ENCODE measurements at regions not wholly inside any gene's neighbourhood (a gene's known extent, or its start where the extent isn't known, plus 50 kb on each side); places are given as distances from the start of the nearest gene placed in this dataset.
A peak's percentile ranks its signal among the peaks of the same experiment; 100 is the strongest.

GRCh38 chr6:44701637-44702101, 314.2 kb downstream of the CDC5L start:
- DNase-seq (ENCODE audit: extremely low read depth, low read depth, low spot score) = no peak

GRCh38 chr6:44702292-44702691, 314.8 kb downstream of the CDC5L start:
- no peak for DNase-seq (ENCODE audit: extremely low read depth, low read depth, low spot score)

DNA sequence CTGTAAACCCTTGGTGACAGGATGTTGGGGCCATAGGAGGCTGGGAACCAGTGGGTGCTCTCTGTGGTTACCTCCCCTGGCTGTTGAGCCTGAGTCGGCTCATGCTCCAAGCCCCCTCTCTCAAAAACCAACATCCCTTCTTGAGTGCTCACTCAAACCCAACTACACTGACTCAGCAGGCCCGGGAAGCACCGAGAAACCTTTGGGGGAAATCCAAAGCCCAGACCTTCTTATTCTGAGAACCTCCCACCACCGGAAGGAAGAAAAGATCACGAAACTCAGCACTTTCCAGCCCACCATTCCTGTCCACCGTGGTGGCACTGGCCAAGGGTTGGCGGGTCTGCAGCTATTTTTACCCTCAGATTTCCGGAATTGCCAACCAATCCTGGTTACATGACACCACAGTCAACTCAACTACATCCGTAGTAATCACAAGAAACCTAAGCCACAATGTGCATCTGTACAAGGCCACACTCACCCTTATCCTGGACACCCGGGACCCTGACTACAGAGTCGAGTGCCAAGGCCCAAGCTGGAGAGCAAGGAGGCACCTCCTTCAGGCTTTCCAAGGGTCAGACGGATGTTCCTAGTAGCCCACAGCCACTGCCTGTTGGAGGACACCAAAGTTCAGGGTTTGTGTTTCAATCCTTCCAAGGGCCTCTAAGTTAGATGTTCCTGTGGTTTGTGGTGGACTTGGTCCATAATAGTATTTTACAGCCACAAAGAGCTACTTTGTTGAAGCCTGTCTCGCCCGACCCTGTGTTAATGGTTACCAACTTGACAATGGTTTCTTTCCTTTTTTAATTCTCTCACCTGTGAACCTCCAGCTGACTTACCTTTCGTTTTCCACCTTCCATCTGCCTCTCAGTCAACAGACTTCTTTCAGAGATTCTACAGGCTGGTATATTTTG, 317.0 kb downstream of the CDC5L start:
- DNase-seq (ENCODE audit: extremely low read depth, low read depth, low spot score) = no peak

DNA sequence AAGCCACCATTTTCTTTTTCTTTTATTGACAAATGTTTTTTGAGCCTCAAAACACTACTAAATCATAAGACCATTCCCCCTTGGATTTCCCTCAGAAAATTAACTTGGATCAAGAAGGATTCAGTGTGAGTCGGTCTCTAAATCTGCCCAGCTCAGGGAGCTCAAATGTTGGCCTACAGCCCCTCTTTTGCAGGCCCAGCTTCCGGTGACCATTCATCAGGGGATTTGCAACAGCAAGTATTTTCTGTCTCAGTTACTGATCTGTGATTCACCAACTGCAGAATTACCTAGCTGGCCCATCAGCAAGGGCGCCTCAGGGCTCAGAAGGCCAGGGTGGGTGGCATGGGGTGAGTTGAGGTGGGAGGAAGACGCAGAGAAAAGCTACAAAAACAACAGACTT, 318.1 kb downstream of the CDC5L start:
- no peak for DNase-seq (ENCODE audit: extremely low read depth, low read depth, low spot score)

- no peak for DNase-seq (ENCODE audit: extremely low read depth, low read depth, low spot score)
These were observed 318.5 kb downstream of the CDC5L start for GRCh38 chr6:44706011-44706410.

DNA sequence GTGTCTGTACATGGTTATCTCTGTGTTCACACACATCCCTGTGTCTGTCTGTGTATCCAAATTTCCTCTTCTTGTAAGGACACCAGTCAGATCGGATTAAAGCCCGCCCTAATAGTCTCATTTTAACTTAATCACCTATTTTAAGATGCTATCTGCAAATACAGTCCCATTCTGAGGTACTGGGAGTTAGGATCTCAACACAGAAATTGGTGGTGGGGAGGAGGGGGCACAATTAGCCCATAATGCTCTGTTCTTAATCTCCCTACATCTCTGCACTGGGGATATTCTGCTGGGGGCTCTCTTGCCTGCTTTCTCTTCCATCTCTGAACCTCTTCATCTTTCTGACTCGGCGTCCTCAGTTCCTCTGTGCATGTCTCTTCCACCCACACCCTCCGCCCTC, 320.7 kb downstream of the CDC5L start:
- no peak for DNase-seq (ENCODE audit: extremely low read depth, low read depth, low spot score)

DNA sequence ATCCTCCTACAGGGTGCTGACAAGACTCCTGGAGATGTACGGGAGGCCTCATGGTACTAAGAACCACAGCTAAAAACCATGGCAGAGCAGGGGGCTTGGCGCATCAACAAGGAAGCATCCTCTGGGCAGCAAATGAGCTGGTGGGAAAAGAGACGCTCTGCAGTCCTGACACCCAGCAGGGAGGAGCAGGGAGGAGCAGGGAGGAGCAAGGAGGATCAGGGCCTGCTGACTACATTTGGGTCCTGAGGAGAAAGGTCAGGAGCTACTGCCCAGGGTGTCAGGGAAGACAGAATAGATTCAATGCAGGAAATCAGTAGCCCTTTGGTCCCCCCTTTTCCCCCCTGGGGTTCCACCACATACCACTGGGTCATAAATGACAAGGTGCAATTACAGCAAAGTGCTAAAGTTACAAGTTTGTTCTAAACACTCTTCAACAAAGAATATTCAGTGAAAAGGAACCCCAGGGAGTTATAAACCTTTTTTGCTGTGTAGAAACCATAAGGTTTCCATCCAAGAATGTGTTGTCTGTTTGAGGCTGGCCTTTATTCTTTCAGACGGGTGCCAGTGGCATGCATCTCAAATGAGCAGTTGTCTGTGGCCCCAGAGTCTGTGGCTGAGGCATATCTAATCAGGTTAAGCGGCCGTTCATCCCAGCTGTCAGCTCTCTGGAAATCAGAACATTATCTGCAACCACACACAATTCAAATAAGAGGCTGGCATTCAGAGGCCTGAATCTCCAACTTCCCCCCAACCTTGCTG, 325.0 kb downstream of the CDC5L start:
- no peak for DNase-seq (ENCODE audit: extremely low read depth, low read depth, low spot score)

DNA sequence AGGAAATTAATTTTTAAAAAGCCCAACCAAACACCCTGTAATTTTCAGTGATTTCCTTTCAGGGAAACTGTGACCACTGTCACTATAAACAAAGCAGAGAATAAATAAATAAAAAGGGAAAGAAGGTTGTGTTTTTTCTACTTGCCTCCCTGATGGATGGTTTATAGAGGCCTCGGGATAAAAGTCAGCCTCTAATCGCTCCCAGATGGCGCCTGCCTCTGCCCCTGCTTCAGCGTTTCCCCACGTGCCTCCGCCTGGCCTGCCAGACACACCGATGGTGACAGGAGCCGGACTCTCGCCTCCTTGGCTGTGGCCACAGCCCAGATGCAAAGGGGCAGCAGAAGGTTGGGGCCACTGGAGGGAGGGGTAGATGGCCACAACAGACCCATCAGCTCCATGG, 327.7 kb downstream of the CDC5L start:
- DNase-seq (ENCODE audit: extremely low read depth, low read depth, low spot score) = no peak

DNA sequence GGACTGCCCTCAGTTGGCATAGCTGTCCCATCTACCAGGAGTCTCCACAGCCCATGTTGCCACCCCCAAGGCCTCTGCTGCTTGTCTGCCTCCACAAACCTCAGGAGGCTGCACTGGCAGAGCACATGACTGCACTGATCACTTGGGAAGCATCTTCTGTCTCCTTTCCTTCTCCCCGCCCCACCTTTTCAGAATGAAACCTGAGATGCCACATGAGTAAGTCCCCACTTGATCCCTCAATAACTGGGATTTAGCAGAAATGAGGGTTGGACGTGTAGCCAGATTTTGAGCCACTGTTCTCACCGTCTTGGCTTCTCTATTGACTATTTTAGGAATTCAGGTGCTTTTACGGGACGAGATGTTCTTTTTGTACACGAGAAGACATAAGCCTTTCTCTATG, 328.4 kb downstream of the CDC5L start:
- DNase-seq (ENCODE audit: extremely low read depth, low read depth, low spot score) = no peak

DNA sequence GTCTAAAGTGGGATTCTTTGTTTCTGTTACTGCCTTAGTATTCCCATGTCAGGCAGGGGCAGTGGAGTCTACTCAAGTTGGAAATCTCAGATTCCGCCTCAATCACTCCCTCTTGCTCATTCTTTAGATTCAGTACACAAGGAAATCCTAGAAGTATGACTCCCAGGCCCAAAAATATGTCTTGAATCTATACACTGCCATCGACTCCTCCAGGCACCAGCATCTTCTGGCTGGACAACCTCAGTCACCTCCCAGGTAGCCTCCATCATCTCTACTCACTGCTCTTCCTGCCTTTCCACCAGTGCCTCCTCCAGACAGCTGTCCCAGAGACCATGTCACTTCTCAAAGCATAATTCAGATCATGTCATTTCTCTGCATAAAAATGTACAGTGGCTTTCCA, 329.9 kb downstream of the CDC5L start:
- no peak for DNase-seq (ENCODE audit: extremely low read depth, low read depth, low spot score)

DNA sequence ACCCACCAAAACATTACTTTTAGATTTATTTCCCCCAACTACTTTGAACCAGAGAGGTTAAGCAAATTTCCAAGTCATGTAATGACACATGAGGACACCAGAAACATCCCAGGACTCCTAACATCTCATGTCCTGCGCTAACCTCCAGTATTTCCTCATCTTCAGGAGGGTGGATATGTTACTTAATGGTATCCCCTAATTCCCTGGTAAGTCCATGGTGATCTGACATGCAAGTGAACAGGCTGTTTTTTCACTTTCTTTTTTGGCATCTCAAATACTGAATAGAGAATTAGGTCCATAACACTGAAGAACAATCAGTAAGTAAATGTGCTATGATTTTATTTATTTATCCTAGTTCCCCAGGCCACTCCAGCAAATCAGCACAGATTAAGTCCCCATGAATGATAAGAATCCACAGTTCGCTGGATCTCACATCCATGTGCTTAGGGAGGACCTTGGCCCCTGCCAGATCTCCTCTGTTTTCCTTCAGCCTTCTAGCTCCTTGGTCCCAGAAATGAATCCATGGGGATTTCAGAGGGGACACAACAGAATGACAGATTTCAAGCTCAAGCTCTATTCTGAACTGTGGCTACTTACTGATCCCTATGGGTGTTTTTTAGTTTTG, 334.6 kb downstream of the CDC5L start:
- DNase-seq (ENCODE audit: extremely low read depth, low read depth, low spot score) = no peak

GRCh38 chr6:44722736-44723135, 335.2 kb downstream of the CDC5L start:
- no peak for DNase-seq (ENCODE audit: extremely low read depth, low read depth, low spot score)

GRCh38 chr6:44723439-44724197, 336.1 kb downstream of the CDC5L start:
- DNase-seq (ENCODE audit: extremely low read depth, low read depth, low spot score) = no peak

DNA sequence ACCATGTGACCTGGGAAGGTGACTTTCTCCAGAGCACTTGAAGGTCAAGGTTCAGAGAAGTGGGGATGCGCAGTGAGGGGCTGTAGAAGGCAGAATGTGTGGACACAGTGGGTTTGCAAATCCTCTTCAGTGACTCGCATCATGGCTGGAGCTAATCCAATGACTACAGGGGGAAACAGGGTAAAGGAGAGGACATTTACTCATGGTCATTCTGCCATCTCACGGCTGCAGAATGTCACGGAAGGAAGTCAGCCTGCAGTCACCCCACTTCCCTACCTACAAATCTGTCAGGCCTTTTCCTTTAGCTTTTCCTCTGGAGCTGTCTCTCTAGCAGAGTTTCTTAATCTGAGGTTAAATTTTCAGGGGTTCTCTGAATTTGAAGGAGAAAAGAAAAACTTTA, 337.6 kb downstream of the CDC5L start:
- peak; percentile 7 for DNase-seq (ENCODE audit: extremely low read depth, low read depth, low spot score)

- DNase-seq (ENCODE audit: extremely low read depth, low read depth, low spot score) = no peak
These were observed 340.4 kb downstream of the CDC5L start for GRCh38 chr6:44727651-44728630.

DNA sequence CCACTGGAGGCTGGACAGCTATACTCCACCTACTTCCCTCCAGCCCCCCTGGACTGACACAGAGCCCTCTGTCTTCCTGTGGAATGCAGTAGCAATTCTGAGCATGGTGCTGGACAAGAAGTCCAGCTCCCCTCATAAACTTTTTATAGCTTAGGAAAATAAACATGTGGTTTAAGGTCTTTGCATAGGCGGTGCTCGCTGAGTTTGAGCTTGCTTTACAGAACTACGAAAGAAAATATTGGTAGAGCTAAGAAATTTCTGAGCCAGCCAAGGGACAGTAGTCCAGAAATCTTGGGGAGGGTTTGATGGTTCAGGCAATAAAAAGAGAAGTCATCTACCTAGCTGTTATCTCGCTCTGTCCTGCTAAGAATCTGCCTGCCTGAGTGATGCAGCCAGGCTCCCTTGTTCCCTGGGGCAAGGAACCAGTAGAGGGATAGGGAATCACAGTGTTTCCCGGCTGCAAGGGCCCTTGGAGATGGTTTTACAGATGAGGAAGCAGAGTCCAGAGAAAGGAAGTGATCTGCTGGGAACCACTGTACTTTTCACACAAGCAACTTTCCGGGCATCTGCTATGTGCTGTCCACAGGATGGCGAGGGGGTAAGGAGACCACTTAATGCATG, 343.4 kb downstream of the CDC5L start:
- DNase-seq (ENCODE audit: extremely low read depth, low read depth, low spot score) = no peak

DNA sequence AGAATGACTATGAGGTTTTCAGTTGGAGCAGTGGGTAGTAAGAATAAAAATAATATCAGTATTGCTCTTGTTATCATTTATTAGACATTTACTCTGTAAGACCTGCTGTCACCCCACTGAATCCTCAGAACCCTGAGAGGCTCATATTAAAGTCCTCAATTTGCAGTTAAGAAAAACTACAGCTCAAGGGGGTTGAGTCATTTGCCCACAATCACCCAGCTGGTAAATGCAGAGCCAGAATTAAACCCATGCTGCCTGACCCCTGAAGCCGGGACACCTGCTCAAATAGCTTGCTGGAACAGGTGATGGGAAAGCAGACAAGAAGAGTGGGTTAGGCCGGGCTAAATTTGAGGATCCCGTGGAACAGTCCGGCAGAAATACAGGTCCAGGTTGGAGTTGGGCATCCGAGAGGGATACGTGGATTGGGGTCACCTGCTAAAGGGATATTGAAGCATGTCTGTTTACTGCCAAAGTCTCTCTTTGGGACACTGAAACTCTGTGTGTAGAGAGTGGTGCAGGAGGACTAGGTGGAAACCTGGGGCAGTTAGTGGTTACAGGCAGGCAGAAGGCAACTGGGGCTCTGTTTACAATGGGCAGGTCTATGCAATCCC, 344.1 kb downstream of the CDC5L start:
- DNase-seq (ENCODE audit: extremely low read depth, low read depth, low spot score) = no peak

- no peak for DNase-seq (ENCODE audit: extremely low read depth, low read depth, low spot score)
These were observed 344.7 kb downstream of the CDC5L start for GRCh38 chr6:44732243-44732642.

DNA sequence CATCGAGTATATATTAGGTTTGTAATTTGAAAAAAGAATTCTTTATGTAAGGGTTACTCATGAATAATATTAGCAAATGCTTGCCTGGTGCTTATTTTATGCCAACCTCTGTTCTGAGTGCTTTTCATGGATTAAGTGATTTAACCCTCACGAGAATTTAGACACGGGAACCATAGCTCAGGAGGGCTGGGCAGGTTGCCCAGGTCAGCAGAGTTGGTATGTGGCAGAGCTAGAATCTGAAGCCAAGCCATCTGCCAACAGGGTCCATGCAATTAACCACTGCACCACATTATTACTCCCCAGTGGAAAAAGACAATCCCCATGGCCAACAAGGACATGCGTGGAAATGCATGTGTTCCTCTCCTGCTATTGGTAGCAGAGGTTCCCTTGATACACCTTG, 345.6 kb downstream of the CDC5L start:
- no peak for DNase-seq (ENCODE audit: extremely low read depth, low read depth, low spot score)
